Stimulated activated naive CD4-positive, alpha-beta T cell (primary cell): ENCODE measurements at regions not wholly inside any gene's neighbourhood (a gene's known extent, or its start where the extent isn't known, plus 50 kb on each side); places are given as distances from the start of the nearest gene placed in this dataset.

Experiments used
- DNase-seq, 6 experiments: peaks; one replicate each; lab custom pipeline; 2025; lab: John Stamatoyannopoulos, UW

GRCh38 chr11:95692526-95693260, 96.9 kb downstream of the FAM76B start:
- no peak for DNase-seq

GRCh38 chr11:95690100-95690499, 99.5 kb downstream of the FAM76B start:
- no peak for DNase-seq

GRCh38 chr11:95688501-95689222, 100.9 kb downstream of the FAM76B start:
- DNase-seq = peak in 3 of 6 experiments; percentile 68 to 80 (median 73)

- peak in 2 of 6 experiments; percentile 17 to 28 for DNase-seq
Measured at GRCh38 chr11:95688015-95688414, 101.6 kb downstream of the FAM76B start.

- no peak for DNase-seq
Measured at GRCh38 chr11:95686265-95686664, 103.3 kb downstream of the FAM76B start.

- no peak for DNase-seq
Measured at GRCh38 chr11:95684701-95685100, 104.9 kb downstream of the FAM76B start.

GRCh38 chr11:95684170-95684569, 105.4 kb downstream of the FAM76B start:
- no peak for DNase-seq

- no peak for DNase-seq
Measured at GRCh38 chr11:95682552-95682951, 107.0 kb downstream of the FAM76B start.

- no peak for DNase-seq
Measured at GRCh38 chr11:95680169-95680929, 109.2 kb downstream of the FAM76B start.

GRCh38 chr11:95678988-95679387, 110.6 kb downstream of the FAM76B start:
- DNase-seq = no peak

- DNase-seq = no peak
Measured at GRCh38 chr11:95676308-95676707, 113.3 kb downstream of the FAM76B start.

GRCh38 chr11:95675585-95675984, 114.0 kb downstream of the FAM76B start:
- DNase-seq = no peak

- peak in 3 of 6 experiments; percentile 1 to 9 (median 4) for DNase-seq
Measured at GRCh38 chr11:95674657-95675358, 114.8 kb downstream of the FAM76B start.

- DNase-seq = no peak
Measured at GRCh38 chr11:95671768-95672167, 117.8 kb downstream of the FAM76B start.

- DNase-seq = no peak
Measured at GRCh38 chr11:95668131-95668530, 121.5 kb downstream of the FAM76B start.

- no peak for DNase-seq
Measured at GRCh38 chr11:95661162-95661561, 128.4 kb downstream of the FAM76B start.

GRCh38 chr11:95660038-95660437, 129.5 kb downstream of the FAM76B start:
- DNase-seq = peak in 1 of 6 experiments; percentile 12

- DNase-seq = no peak
Measured at GRCh38 chr11:95659088-95659487, 130.5 kb downstream of the FAM76B start.

- DNase-seq = no peak
Measured at GRCh38 chr11:95655536-95655935, 134.0 kb downstream of the FAM76B start.

GRCh38 chr11:95653680-95654079, 135.9 kb downstream of the FAM76B start:
- DNase-seq = no peak

GRCh38 chr11:95653099-95653498, 136.5 kb downstream of the FAM76B start:
- DNase-seq = no peak

GRCh38 chr11:95652002-95652472, 137.5 kb downstream of the FAM76B start:
- DNase-seq = no peak
